Endothelial cell of umbilical vein (primary cell): ENCODE measurements at regions not wholly inside any gene's neighbourhood (a gene's known extent, or its start where the extent isn't known, plus 50 kb on each side); places are given as distances from the start of the nearest gene placed in this dataset.

Experiments
- BruUV-seq: library from RNA; stranded (reverse); fragments of 400-500 nt; replicated peaks from 2 replicates; lab custom pipeline; 2021; lab: Mats Ljungman, UMichigan
- CTCF ChIA-PET: fragments of 300-600, 350-600 bp; sonication (Branson Sonifier 250); formaldehyde crosslinking; loops from one replicate; lab custom pipeline; 2021; ENCODE audit warnings: antibody characterized with exemption, inconsistent platforms; lab: Charles Lee
- POLR2A ChIA-PET: fragments of 300-600, 350-600 bp; sonication (Branson Sonifier 250); formaldehyde crosslinking; loops from one replicate; lab custom pipeline; 2021; ENCODE audit warnings: antibody characterized with exemption, inconsistent platforms; lab: Charles Lee
- DNase-seq: peaks from one replicate; pipeline ENCODE4 v3.0.0-alpha.2; 2011; ENCODE audit warnings: low read depth, low spot score
- FAIRE-seq: peaks from 2 replicates; lab custom pipeline; 2011; peaks lifted over from hg19 to GRCh38; lab: Jason Lieb, UNC
- H2AFZ ChIP-seq: 2 replicates; pipeline ENCODE4 v1.6.0; 2012; ENCODE audit warnings: low read depth, low read length, control low read depth, inconsistent platforms
- H3K27ac ChIP-seq: 2 replicates; pipeline ENCODE4 v1.5.1; 2011; ENCODE audit warnings: low read depth, mild to moderate bottlenecking, control low read depth, low read length, moderate library complexity; ENCODE audit not compliant: insufficient read depth
- H3K27me3 ChIP-seq, 2 experiments: 2 replicates each; pipeline versions ENCODE4 v1.6.0 to v1.6.1; 2011; ENCODE audit warnings: low read length in 2 of 2, mixed read lengths in 1 of 2; ENCODE audit not compliant: control insufficient read depth in 2 of 2, insufficient read depth in 2 of 2
- H3K36me3 ChIP-seq, 2 experiments: 2 replicates in 1 of 2; 3 replicates in 1 of 2; pipeline ENCODE4 v1.5.1; 2011; ENCODE audit warnings: low read length in 2 of 2, mild to moderate bottlenecking in 1 of 2, moderate library complexity in 1 of 2; ENCODE audit not compliant: control insufficient read depth in 2 of 2, insufficient read depth in 2 of 2; ENCODE audit errors: extremely low read depth in 1 of 2
- H3K4me1 ChIP-seq: 3 replicates; pipeline ENCODE4 v1.5.1; 2011; ENCODE audit warnings: mild to moderate bottlenecking, low read length; ENCODE audit not compliant: control insufficient read depth, insufficient read depth; ENCODE audit errors: extremely low read depth
- H3K4me2 ChIP-seq: 2 replicates; pipeline ENCODE4 v1.6.1; 2011; ENCODE audit warnings: low read length, control low read depth, mixed read lengths; ENCODE audit not compliant: insufficient read depth
- H3K4me3 ChIP-seq, 3 experiments: fragments of 200-600 bp in 1 of 3; sonication (generic), shearing (Covaris generic) in 1 of 3; replicated peaks in 1 of 3; 2 replicates each; pipeline ENCODE4 v1.5.1; 2011 to 2016; ENCODE audit warnings: control low read depth in 3 of 3, low read length in 3 of 3, mild to moderate bottlenecking in 2 of 3, inconsistent platforms in 1 of 3, low read depth in 1 of 3, moderate library complexity in 1 of 3; ENCODE audit not compliant: insufficient read depth in 1 of 3
- H3K79me2 ChIP-seq: 2 replicates; pipeline ENCODE4 v1.6.0; 2012; ENCODE audit warnings: low read length, inconsistent platforms; ENCODE audit not compliant: control insufficient read depth, insufficient read depth
- H3K9ac ChIP-seq: replicated peaks from 2 replicates; pipeline ENCODE3; 2011; ENCODE audit warnings: low read length, control low read depth; ENCODE audit not compliant: insufficient read depth; ENCODE audit errors: extremely low read depth
- H3K9me1 ChIP-seq: replicated peaks from 3 replicates; pipeline ENCODE4 v1.6.0; 2011; ENCODE audit warnings: mild to moderate bottlenecking, low read length; ENCODE audit not compliant: control insufficient read depth, insufficient read depth; ENCODE audit errors: extremely low read depth
- H3K9me3 ChIP-seq: replicated peaks from 2 replicates; pipeline ENCODE4 v1.5.1; 2012; ENCODE audit warnings: low read length, inconsistent platforms; ENCODE audit not compliant: control insufficient read depth, insufficient read depth
- H4K20me1 ChIP-seq: replicated peaks from 2 replicates; pipeline ENCODE3; 2011; ENCODE audit warnings: mild to moderate bottlenecking, low read length; ENCODE audit not compliant: control insufficient read depth, insufficient read depth; ENCODE audit errors: extremely low read depth
- CTCF ChIP-seq, 2 donors: IDR thresholded peaks; 1 replicate in 1 of 2; 2 replicates in 1 of 2; pipeline ENCODE4 v1.5.1; 2011; ENCODE audit warnings: low read length in 2 of 2, mild to moderate bottlenecking in 2 of 2, moderate library complexity in 2 of 2, control low read depth in 1 of 2, inconsistent platforms in 1 of 2, low read depth in 1 of 2; ENCODE audit not compliant: insufficient read depth in 1 of 2; ENCODE audit errors: extremely low read depth in 1 of 2
- EZH2 ChIP-seq: IDR thresholded peaks from 2 replicates; pipeline ENCODE4 v1.6.1; 2012; ENCODE audit warnings: borderline replicate concordance, low read depth, mild to moderate bottlenecking, moderate library complexity, low read length, inconsistent platforms; ENCODE audit not compliant: severe bottlenecking
- FOS ChIP-seq: IDR thresholded peaks from 2 replicates; pipeline ENCODE4 v1.6.1; 2011; ENCODE audit warnings: mild to moderate bottlenecking, low read length, moderate library complexity, borderline replicate concordance; ENCODE audit not compliant: insufficient read depth
- JUN ChIP-seq: IDR thresholded peaks from 2 replicates; pipeline ENCODE4 v1.6.1; 2011; ENCODE audit warnings: borderline replicate concordance, low read depth; ENCODE audit not compliant: insufficient read length, insufficient read depth
- MYC ChIP-seq: IDR thresholded peaks from one replicate; pipeline ENCODE4 v1.6.1; 2011; ENCODE audit warnings: mild to moderate bottlenecking, low read depth, low read length
- POLR2AphosphoS5 ChIP-seq: IDR thresholded peaks from 2 replicates; pipeline ENCODE4 v1.6.1; 2012; ENCODE audit warnings: low read depth, mild to moderate bottlenecking, control low read depth, low read length, moderate library complexity; ENCODE audit not compliant: insufficient read depth
- dilution Hi-C: fragments of 300-500 bp; cut with MboI; formaldehyde crosslinking; loops from one replicate; pipeline ENCODE4 v1.15.0; 2019; ENCODE audit warnings: low sequenced_read_pairs; ENCODE audit not compliant: extremely low pct_ligation_motif_present
- intact Hi-C: fragments of 100-400 bp; cut with micrococcal nuclease; formaldehyde crosslinking; loops from one replicate; pipeline ENCODE4 v1.10.0; 2022
- TF ChIP-seq, protein P1 (sequence below): IDR thresholded peaks from 2 replicates; pipeline ENCODE4 v1.6.1; 2011; ENCODE audit not compliant: insufficient read depth, insufficient read length

GRCh38 chr13:37348916-37349643 lies 243.6 kb upstream of the CSNK1A1L start:
- no peak for DNase-seq
- no peak for TF ChIP-seq CTCF (IDR thresholded peaks at IDR 0.05; ENCODE audit: extremely low read depth in 1 of 2, insufficient read depth in 1 of 2, low read depth in 1 of 2, low read length in 2 of 2)
- no peak for TF ChIP-seq POLR2AphosphoS5
- no peak for TF ChIP-seq FOS
- TF ChIP-seq, protein P1, sequence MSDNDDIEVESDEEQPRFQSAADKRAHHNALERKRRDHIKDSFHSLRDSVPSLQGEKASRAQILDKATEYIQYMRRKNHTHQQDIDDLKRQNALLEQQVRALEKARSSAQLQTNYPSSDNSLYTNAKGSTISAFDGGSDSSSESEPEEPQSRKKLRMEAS: no peak
- TF ChIP-seq MYC: no peak
- no peak for TF ChIP-seq JUN
- no peak for TF ChIP-seq EZH2
- Histone ChIP-seq H3K27ac (no peak overlapping the region), H3K27me3 (no peaks in the 10 kb centered on the region), H3K9me1 (no peaks in the 10 kb centered on the region), H3K9ac (no peak overlapping the region), H3K4me2 (no peak overlapping the region), H3K4me1 (no peaks in the 10 kb centered on the region), H3K36me3 (no peaks in the 10 kb centered on the region), H3K9me3 (no peaks in the 10 kb centered on the region), H2AFZ (no peak overlapping the region), H3K4me3 (no peak overlapping the region), H3K79me2 (no peaks in the 10 kb centered on the region), H4K20me1 (no peaks in the 10 kb centered on the region)
- dilution Hi-C loops (no loop called here), intact Hi-C loops (no loop called here)
- FAIRE-seq: no peak
- ChIA-PET POLR2A (no interaction called here), CTCF (no interaction called here)
- no TSS peak for BruUV-seq
